ENCODE measurements at regions not wholly inside any gene's neighbourhood (a gene's known extent, or its start where the extent isn't known, plus 50 kb on each side); places are given as distances from the start of the nearest gene placed in this dataset.

DNA sequence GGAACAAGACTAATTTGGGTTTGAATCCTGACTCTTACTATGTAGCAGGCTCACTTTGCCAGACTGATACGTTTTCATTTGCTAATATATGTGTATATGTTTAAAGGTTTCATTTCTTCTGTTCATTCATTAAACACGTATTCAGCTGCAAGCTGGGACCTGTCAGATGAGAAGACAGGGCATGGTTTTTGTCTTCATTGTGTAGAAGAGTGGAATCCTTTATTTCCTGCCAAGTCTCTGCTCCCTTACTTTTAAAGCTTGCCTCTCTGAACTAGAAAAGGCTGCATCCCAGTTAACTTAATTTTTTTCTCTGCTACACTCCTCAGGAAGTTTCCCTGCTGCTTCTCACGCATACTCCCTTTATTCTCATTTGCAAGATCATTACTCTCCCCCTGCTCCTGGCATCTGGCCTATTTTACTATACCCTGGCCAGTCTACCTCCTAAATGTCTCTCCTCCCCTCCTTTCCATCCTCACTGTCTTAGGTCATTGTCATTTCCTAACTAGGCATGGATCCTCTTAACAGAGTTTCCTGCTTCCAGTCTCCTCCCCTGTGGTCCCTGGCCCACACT, 141.0 kb upstream of the TMTC4 start:
- no peak for DNase-seq
- TF ChIP-seq, protein P1, sequence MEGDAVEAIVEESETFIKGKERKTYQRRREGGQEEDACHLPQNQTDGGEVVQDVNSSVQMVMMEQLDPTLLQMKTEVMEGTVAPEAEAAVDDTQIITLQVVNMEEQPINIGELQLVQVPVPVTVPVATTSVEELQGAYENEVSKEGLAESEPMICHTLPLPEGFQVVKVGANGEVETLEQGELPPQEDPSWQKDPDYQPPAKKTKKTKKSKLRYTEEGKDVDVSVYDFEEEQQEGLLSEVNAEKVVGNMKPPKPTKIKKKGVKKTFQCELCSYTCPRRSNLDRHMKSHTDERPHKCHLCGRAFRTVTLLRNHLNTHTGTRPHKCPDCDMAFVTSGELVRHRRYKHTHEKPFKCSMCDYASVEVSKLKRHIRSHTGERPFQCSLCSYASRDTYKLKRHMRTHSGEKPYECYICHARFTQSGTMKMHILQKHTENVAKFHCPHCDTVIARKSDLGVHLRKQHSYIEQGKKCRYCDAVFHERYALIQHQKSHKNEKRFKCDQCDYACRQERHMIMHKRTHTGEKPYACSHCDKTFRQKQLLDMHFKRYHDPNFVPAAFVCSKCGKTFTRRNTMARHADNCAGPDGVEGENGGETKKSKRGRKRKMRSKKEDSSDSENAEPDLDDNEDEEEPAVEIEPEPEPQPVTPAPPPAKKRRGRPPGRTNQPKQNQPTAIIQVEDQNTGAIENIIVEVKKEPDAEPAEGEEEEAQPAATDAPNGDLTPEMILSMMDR (IDR thresholded peaks at IDR 0.05), result no peak
- ATAC-seq, result no peak
- Histone ChIP-seq H3K9me3 (peaks cover 0 to 2% of the 10 kb centered on the region in 2 donors), H3K4me3 (no peak overlapping the region), H3K27me3 (no peaks in the 10 kb centered on the region), H3K27ac (no peak overlapping the region), H3K4me1 (no peaks in the 10 kb centered on the region), H3K36me3 (no peaks in the 10 kb centered on the region)
- intact Hi-C loops (cut with DNase I), result no loop called here

GRCh38 chr13:100812982-100813584, 138.5 kb upstream of the TMTC4 start:
- ATAC-seq, result no peak
- H3K4me3 ChIP-seq, result no peak overlapping the region
- no peaks in the 10 kb centered on the region for H3K4me1 ChIP-seq
- intact Hi-C loops (cut with DNase I), result no loop called here
- DNase-seq, result no peak
- TF ChIP-seq, protein P1 (IDR thresholded peaks at IDR 0.05), result no peak
- H3K9me3 ChIP-seq, result peaks cover 0 to 2% of the 10 kb centered on the region in 2 donors
- H3K27me3 ChIP-seq, result no peaks in the 10 kb centered on the region
- no peaks in the 10 kb centered on the region for H3K36me3 ChIP-seq
- H3K27ac ChIP-seq, result no peak overlapping the region

DNA sequence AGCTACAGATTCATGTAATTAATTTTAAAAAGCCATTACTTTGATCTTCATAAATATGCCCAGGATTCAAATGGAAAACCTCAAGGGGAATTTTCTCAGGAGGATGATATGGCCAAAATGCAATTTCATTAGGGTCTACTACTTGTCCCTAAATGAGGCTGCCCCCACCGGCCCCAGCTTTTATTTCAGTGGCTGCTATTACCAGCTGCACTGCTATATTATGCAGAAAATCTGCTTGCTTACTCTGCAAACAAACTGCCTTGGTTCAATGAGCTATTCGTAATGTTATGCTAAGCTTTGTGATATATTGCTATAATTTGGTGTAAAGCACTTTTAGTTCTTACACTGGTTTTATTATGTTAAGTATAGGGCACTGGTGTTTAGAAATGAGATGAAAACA, 137.3 kb upstream of the TMTC4 start:
- TF ChIP-seq, protein P1 (IDR thresholded peaks at IDR 0.05), result no peak
- no peaks in the 10 kb centered on the region for H3K36me3 ChIP-seq
- intact Hi-C loops (cut with DNase I), result no loop called here
- no peak for ATAC-seq
- H3K4me3 ChIP-seq, result no peak overlapping the region
- H3K27me3 ChIP-seq, result no peaks in the 10 kb centered on the region
- H3K27ac ChIP-seq, result no peak overlapping the region
- no peaks in the 10 kb centered on the region for H3K9me3 ChIP-seq
- H3K4me1 ChIP-seq, result no peaks in the 10 kb centered on the region
- no peak for DNase-seq

GRCh38 chr13:100811024-100811865, 136.7 kb upstream of the TMTC4 start:
- intact Hi-C loops (cut with DNase I), result no loop called here
- Histone ChIP-seq H3K27ac (no peak overlapping the region), H3K27me3 (no peaks in the 10 kb centered on the region)

More at GRCh38 chr13:100811024-100811865, 136.7 kb upstream of the TMTC4 start:
- no peak overlapping the region for H3K4me3 ChIP-seq
- no peak for DNase-seq
- H3K36me3 ChIP-seq, result no peaks in the 10 kb centered on the region
- ATAC-seq, result no peak
- TF ChIP-seq, protein P1 (IDR thresholded peaks at IDR 0.05), result no peak
- H3K4me1 ChIP-seq, result no peaks in the 10 kb centered on the region
- no peaks in the 10 kb centered on the region for H3K9me3 ChIP-seq

Measured in left lung (tissue), 4 donors.